GM21360 (cell line): ENCODE measurements at regions not wholly inside any gene's neighbourhood (a gene's known extent, or its start where the extent isn't known, plus 50 kb on each side); places are given as distances from the start of the nearest gene placed in this dataset.

Experiments
- ATAC-seq: cut with Tn5 transposase; IDR thresholded peaks from one replicate; pipeline ENCODE4 v1.9.1; 2021; ENCODE audit warnings: mild to moderate bottlenecking, moderate library complexity; ENCODE audit not compliant: unreplicated experiment

DNA sequence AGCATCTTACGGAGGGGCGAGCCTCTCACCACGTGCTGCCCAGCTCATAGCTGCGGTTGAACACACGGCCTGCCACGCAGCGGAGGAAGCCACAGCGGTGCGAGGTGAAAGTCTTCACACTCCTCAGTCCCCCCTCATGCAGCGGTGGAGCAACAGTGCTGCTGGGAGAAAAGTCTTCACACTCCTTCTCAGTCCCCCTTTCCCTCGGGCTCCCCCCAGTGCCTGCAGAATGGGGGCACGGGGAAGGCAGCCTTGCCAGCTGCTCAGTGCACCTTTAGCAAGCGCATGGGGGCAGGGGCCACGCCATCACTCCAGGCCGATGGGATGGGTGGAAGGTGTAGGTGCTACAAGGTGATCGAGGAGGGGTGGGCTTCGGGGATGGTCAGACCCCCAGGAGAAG, 206.3 kb upstream of the TCERG1L start:
- no peak for ATAC-seq

DNA sequence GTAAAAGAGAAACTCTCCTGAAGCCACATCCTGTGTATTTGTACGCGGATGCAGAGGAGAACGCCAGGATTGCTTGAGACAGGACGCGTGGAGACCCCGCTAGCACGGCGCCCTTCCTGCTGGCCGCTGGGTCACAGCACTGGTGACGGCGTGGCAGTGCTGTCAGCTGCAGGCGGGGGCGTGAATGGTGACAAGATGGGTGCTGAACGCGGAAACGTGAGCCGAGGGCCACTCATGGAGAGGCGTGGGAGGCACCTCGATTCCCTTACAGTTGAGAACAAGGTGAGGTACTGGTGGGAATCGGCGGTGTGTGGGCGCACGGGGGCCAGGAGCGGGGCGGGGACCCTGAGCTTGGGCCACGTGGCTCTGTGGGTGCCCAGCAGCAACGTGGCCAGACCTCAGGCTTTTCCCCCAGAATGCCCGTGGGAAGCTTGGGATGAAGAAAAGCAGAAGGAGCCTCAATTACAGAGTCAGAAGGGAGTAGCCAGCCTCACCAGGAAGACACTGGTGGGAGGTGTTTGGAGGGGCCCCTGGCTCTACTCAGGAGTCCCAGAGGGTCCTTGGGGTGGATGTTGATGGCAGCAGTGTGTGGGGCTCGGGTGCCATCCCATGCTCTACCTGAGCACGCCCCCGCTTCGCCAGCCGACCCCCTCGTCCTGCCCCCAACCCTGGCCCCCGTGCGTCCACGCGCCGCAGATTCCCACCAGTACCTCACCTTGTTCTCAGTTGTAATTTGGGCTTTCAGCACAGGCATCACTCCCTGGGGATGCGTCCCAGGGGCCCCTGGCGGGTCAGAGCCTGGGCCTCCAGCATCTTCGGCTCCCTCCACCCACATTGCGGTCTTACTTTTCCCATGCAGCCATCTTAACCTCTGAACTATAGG, 208.4 kb upstream of the TCERG1L start:
- no peak for ATAC-seq

DNA sequence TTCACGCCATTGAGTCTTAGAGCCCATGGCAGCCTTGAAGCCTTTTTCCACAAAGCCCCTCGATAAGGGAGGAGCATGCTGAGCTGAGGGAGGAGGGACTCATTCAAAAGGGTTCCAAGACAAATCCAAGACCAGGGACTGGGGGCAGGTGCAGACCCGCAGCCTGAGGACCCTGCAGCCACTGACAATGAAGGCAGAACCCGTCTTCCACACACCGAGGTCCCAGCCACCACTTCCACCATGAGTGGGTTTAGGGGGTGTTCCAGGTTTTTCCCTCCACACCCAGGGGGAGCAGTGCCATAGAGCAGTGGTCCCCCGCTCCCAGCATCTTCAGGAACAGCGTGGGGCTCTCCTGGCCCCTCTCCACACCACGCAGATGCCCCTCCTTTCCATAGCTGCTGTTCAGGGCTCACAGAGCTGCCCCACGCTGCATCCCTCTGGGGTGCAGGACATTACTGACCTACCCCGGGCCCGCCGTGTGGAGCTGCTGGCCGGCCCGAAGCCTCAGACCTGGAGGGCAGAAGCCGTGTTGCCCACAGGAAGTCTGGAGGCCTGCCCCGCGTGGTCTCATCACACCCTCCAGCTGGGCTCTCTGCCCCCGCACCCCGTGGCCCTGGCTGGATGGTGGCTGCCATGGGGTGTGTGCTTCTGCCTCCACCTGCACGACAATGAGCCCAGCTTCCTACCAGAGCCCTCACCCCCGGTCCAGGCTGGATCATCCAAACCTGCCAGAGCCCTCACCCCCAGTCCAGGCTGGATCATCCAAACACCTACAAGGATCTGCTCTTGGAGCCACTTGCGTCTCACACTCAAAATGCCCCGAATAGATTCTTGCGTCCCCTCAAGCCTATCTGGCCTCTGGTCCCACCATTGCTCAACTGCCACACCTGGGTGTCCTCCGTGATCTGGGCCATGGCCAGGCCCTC, 220.0 kb upstream of the TCERG1L start:
- no peak for ATAC-seq

DNA sequence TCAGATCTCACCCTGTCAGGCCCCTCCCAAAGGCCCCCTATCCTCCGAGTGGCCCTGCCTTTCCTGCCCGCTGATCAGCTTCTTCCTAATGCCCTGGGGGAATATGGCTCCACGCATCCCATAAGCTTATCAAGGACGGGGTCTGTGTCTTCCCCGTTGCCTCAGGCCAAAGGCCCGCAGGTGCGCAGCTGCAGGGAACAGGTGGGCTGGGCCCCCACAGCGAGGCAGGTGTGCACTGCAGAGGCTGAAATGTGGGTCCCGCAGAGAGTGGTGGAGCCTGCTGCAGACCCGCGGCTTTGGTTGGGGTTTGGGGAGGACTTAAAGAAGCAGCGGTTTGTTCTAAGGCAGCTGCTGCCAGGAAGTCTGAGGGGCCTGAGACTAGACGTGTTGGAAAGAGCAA, 220.8 kb upstream of the TCERG1L start:
- no peak for ATAC-seq

DNA sequence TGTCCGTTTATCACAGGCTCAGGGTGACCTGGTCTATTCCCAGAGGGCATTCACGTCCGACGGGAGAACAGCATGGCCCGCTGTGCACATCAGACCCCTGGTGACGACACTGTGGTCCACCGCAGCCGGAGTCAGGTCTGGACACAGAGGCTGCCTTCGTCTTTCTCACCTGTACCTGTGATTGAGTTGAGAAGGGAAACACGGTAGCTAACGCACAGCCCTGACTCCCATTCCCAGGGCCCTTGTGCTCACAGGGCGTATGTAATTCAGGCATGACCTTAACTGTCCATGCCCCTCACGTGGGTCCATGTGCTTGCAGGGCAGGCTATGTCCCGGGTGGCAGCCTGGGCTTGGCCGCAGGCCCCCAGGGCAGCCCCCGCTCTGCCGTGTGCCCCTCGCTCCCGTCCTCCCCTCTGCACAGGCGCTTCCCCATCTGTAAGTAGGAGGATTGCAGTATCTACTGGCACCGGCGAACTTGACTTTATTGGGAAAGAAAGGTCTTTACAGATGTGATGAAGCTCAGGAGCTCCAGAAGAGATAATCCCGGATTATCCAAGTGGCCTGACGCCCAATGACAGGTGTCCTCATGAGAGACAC, 221.3 kb upstream of the TCERG1L start:
- no peak for ATAC-seq

DNA sequence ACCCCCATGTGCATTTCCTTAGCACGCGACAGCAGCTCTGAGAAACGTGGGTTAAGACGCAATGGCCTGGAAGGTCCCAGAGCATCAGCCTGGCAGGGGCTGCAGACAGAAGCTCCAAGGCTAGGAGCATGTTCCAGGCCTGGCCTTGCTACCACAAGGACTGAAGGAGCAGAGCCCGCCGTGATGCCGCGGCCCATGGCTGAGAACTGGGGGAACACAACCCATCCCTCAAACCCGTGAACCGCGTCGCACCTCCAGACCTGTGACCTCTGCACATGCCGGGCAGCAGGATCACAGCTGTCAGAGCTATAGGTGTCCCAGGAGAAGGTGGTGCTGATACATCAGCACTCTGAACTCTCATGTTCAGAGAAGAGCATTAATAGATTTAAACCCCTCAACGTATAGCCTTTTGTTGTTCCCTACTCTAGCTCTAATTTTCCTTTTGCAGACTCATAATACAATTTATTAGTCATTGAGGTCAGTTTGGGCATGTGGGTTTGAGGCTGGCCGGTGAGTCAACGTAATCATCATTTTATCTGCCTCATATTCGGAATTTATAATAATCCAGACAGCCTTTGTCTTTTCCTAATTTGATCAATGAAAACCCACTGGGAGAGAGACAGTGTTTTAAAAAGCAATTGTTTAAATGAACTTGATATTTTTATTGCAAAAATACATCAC, 222.5 kb upstream of the TCERG1L start:
- no peak for ATAC-seq

DNA sequence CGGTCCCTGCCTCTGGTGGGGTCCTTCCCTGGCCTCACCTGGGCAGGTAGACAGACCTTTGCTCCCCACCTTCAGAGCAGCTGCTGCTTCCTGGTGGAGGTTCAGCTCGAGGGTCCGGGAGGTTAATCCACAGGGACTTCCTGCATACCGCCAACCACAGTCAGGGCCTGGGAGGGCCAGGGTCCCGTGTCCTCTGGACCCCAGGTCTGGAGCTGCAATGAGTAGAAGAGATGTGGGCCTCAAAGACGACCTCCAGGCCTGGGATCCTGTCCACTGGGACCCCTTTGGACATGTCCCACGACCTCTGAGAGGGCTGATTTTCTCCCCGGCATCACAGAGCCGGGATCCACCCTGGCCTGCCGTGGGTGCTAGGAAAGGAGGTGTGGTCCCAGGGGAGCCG, 223.3 kb upstream of the TCERG1L start:
- no peak for ATAC-seq

DNA sequence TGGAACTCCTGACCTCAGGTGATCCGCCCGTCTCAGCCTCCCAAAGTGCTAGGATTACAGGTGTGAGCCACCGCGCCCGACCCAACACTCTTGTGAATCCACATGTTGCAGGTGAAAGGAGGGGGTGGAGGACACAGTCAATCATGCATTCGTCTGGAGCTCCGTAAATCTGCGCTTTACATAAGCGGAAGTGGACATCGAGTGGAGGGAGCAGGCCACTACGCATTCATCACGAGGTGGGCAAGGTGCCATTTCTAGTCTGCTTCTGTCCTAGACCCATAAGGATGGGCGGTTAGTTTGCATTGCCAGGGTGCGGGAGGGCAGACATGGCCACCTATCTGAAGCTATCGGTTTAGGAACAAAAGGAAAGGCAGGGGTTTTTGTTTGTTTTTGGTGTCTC, 225.2 kb upstream of the TCERG1L start:
- no peak for ATAC-seq

DNA sequence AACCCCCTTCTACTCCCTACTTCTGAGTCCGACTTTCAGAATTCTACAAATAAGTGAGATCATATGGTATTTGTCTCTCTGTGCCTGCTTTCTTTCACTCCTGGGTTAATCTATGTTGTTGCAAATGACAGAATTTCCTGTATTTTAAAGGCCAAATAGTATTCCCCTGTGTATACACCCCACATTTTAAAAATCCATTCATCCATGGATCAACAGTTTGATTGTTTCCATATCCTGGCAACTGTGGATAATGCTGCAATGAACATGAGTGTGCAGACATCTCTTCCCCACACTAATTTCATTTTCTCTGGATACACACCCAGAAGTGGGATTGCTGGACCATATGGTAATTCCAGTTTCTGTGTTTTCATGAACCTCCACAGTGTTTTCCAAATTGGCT, 225.8 kb upstream of the TCERG1L start:
- no peak for ATAC-seq

DNA sequence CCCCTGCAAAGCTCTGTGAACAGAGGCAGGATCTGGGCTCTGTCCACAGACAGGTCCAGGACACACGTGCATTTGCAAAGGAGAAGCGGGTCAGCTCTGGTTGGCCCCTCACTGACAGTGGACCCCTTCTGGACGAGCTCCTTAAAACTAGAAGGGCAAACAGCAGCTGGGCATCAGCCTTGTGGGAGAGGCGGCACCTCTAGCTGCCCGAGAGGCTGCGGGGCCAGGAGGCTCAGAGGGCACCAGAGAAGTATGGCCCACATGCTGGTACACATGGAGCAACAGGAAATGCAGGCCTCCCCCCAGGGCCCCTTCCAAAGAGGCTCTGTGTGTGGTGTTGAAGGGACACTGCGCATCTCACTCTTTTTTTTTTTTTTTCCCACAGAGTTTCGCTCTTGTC, 233.0 kb upstream of the TCERG1L start:
- no peak for ATAC-seq

DNA sequence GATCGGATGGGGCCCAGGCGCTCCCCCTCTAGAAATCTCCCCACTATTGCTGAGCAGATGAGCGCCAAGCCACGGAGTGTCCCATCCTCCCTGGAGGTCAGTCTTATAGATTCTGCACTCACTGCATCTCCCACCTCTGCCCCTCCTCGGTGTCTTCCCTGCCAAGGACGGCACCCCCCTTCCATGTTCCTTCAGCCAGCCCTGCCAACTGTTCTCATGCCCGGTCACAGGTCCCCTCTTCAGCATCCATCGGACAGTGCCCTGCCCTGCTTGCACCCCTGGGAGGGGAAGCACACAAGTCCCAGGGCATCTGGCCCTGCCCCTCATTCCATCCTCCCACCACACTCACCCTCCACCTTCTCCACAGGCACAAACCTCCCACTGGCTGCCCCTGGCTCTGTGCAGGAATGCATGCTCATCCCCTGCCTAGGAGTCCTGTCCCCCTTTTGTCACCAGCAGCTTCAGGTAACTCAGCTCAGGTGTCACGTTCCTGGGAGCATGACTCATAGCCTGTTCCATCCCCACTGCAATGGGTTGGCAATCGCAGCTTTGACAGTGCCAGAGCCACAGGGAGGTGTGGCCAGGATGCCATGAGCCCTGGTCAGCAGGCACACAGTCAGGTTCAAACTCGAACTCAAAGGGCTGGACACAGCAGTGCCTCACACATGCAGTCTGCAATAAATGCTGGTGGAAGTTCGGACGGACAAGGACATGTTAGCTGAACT, 234.7 kb upstream of the TCERG1L start:
- no peak for ATAC-seq

DNA sequence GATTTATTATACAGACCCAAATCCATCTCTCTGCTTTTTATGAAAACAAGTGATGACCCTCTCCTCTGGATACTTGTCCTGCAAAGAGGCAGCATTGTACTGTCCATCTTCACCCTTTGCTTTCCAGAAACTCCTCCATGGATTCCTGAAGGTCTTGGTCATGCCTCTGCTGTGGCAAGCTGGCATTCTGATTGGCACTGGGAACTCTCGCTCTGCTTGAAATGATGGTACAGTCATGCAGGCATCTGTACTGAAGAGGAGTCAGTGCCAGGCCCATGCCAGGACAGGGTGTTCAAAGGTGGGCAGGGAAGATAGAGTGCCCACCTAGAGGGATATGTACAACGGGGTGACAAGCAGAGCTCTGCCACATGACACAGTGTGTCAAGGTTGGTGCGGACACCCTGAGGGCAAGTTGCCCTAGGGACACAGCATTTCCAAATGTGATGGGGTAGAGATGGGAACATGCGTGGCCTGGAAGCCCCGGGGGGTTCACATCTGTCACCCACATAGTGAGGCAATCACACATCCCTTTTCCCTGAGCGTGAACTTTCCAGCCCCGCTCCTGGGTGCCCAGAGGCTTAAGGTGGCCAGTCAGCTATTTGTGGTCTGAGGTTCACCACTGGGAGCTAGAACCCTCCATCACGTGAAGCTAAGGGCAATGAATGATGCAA, 235.7 kb upstream of the TCERG1L start:
- no peak for ATAC-seq

DNA sequence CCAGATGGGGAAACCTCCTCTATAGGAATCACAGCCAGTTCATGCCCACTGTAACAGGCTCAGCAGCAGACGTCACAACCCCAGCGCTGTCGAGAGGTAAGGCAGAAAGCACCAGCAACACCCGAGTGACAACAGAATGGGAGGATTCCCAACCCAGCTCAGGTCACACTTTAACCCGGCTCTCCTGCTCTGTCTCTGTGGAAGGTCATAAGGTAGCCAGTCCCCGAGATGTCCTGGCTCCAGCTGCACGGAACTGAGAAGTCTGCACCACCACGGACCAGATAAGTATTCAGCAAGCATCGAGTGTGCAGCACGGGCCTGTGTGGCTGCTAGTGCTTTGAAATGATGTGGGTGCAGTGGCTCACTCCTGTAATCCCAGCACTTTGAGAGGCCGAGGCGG, 236.7 kb upstream of the TCERG1L start:
- no peak for ATAC-seq

DNA sequence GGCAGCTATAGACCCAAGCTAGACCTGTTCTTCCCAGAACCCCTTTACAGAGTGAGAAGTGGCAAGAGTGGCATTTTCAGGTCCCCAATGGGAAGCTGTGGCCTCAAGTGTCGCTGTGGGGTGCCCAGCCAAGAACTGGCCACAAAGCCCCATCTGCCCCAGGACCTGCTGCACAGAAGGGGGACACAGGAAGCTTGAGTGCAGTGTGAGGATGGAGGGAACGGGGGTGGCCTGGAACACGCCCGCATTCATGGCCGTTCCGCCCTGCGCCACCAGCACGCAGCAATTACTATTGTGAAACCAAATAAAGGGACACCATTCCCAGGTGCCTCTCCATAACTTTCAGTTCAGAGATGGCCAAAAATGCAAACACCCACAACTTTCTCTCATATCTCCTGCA, 237.6 kb upstream of the TCERG1L start:
- no peak for ATAC-seq

DNA sequence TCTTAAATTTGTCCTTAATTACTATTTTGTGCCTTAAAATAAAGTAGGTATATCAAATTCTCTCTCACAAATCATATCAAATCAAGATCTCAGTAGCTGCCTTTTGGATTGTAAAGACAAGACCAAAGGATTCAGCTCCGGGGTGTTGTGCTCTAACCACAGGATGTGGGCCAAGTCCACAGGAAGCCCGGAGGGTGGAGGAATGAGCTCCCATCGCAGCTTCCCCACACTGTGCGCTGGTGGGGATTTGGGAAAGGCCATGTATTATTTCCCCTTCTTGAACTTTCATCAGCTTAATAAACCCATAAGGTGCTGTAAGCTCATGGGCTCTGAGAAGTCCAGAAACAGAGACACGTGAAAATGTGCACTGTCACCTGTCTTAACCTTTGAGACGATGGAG, 241.6 kb upstream of the TCERG1L start:
- ATAC-seq: no peak

DNA sequence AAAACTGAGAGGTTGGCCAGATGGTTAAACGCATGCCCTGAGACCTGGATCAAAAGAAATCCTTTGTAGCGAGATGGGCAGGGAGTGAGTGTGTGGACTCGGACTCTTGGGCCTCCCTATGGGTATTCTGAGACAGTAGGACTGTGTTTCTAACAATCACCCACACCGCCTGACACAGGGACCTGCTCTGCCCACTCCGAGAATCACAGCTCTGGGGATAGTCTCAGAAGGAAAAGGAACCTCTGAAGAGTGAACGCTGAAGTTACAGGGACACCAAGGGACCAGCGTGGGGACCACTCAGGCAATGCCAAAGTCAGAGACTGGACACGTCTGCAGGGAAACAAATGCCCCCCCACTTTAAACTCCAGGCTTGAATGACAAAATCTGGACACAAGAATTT, 242.1 kb upstream of the TCERG1L start:
- no peak for ATAC-seq

DNA sequence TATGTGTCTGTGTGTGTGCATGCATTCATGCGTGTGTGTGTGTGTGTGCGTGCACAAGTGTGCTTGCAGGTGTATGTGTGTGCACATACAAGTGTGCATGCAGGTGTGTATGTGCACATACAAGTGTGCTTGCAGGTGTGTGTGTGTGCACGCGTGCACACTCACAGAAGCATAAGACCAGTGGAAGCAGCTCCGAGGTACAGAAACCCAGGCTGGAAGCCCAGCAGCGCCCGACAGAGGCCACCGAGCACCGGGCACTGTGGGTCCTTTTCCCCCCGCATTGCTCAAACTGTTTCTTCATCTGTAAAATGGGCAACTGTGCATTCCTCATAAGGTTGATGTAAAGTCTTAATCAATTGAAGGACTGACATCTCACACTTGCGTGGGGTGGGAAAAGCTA, 243.3 kb upstream of the TCERG1L start:
- ATAC-seq: no peak

DNA sequence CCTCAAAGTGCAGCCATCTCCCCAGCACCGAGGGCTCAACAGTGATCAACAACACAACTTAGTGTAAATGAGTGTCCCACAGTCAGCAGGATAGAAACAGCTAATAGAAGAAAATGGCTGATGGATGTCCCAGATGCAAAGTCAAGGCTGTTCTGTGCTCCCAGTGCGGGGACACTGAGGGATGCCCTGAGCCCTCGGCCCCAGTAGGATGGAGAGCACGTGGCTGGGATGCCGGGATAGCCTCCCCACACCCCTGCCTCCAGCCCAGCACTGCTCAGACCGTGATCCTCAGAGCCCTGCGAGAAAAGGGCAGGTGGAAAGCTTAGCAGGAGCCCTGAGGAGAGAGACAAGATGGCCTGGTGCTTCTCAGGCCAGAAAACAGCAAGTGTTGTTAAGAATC, 243.9 kb upstream of the TCERG1L start:
- no peak for ATAC-seq

DNA sequence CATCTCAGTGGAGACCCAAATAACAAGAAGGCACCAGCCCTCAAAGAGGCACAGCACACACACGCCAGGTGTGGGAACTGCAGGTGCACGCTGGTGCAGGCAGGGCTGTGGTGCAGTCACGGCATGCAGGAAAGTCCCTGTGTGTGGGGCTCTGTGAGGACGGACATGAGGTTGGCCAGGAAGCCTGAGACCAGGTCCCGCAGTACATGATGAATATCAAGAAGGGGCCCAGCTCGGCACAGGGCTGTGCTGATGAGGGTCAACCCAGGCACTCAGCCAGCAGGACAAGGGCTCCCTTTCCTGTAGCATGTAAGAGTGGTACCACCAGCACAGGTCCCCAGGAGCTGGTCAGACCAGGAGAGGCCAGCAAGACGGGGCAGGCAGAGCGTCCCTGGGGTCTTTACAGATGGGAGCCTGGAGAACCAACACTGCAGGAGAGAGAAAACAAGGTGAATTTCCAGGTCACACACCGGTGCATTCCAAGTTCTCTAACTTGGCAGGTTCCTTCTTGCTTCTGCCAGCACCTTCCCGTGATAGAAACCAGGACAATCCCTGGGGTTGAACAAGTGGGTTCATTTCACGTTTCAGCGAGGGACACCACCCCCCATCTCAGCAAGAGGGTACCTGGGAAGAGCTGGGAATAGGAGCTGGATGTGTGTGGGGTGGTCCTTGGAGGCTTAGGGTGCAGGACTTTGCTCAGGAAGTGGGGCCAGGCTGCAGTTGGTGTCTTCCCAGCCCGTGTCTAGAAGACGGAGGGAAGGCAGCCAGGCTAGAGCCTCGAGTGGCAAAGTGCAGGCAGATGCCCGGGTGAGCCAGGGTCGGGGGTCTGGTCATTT, 244.8 kb upstream of the TCERG1L start:
- no peak for ATAC-seq
